HEK293 (cell line): ENCODE measurements at regions not wholly inside any gene's neighbourhood (a gene's known extent, or its start where the extent isn't known, plus 50 kb on each side); places are given as distances from the start of the nearest gene placed in this dataset.

Source experiments
- ZBTB21 ChIP-seq: fragments of 450-650 bp; formaldehyde crosslinking; IDR thresholded peaks from 2 replicates; pipeline ENCODE4 v1.5.1; 2017; ENCODE audit warnings: missing biosample characterization, missing genetic modification characterization
- ZNF645 ChIP-seq: fragments of 450-650 bp; formaldehyde crosslinking; IDR thresholded peaks from 2 replicates; pipeline ENCODE4; 2016; ENCODE audit warnings: missing biosample characterization, missing genetic modification characterization
- TF ChIP-seq, protein P1 (sequence below): fragments of 450-650 bp; formaldehyde crosslinking; IDR thresholded peaks from 2 replicates; pipeline ENCODE4 v1.5.1; 2016; ENCODE audit warnings: missing biosample characterization, missing genetic modification characterization

DNA sequence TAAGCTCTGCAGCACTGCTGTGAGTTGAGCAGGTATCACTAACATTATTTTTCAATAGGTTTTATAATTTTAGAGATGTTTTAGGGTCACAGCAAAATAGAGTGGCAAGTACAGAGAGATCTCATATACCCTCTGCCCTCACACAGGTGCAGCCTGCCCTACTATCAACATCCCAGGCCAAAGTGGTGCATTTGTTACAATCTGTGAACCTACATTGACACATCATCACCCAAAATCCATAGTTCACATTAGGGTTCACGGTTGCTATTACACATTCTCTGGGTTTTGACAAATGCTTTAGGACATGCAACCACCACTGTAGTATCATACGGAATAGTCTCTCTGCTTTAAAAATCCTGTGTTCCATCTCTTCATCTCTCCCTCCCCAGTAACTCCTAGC lies 173.1 kb downstream of the DHX15 start:
- TF ChIP-seq, protein P1, sequence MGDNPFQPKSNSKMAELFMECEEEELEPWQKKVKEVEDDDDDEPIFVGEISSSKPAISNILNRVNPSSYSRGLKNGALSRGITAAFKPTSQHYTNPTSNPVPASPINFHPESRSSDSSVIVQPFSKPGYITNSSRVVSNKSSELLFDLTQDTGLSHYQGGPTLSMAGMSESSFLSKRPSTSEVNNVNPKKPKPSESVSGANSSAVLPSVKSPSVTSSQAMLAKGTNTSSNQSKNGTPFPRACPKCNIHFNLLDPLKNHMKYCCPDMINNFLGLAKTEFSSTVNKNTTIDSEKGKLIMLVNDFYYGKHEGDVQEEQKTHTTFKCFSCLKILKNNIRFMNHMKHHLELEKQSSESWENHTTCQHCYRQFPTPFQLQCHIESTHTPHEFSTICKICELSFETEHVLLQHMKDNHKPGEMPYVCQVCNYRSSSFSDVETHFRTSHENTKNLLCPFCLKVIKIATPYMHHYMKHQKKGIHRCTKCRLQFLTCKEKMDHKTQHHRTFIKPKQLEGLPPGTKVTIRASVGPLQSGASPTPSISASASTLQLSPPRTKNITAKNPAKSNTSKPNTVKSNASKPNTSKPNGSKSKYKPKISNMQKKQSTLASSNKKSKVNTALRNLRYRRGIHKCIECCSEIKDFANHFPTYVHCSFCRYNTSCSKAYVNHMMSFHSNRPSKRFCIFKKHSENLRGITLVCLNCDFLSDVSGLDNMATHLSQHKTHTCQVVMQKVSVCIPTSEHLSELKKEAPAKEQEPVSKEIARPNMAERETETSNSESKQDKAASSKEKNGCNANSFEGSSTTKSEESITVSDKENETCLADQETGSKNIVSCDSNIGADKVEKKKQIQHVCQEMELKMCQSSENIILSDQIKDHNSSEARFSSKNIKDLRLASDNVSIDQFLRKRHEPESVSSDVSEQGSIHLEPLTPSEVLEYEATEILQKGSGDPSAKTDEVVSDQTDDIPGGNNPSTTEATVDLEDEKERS (tag by site-specific recombination) = no peak
- TF ChIP-seq ZBTB21 (tag by site-specific recombination) (no peak), ZNF645 (tag by site-specific recombination) (no peak)
